GM13977 (cell line): ENCODE measurements at regions not wholly inside any gene's neighbourhood (a gene's known extent, or its start where the extent isn't known, plus 50 kb on each side); places are given as distances from the start of the nearest gene placed in this dataset.
"Not testable (repeated sequence)": the region's sequence is repeated elsewhere in the genome, so short reads cannot be mapped to it uniquely, and the experiment has no call there.

Source experiments
- DNase-seq: peaks from one replicate; pipeline ENCODE4 v3.0.0; 2012; ENCODE audit warnings: low spot score
- in situ Hi-C: fragments of 300-500 bp; cut with MboI; formaldehyde crosslinking; loops from one replicate; pipeline ENCODE4 v1.12.0; 2022; ENCODE audit warnings: low sequenced_read_pairs, low pct_unique_long_range_greater_than_20kb, mixed read lengths, inconsistent platforms; ENCODE audit not compliant: unreplicated experiment
- TF ChIP-seq, protein P1 (sequence below): IDR thresholded peaks from 2 replicates; pipeline ENCODE4 v1.5.1; 2012; ENCODE audit warnings: mild to moderate bottlenecking, control low read depth; ENCODE audit not compliant: insufficient read depth; ENCODE audit errors: extremely low read depth, missing control alignments

DNA sequence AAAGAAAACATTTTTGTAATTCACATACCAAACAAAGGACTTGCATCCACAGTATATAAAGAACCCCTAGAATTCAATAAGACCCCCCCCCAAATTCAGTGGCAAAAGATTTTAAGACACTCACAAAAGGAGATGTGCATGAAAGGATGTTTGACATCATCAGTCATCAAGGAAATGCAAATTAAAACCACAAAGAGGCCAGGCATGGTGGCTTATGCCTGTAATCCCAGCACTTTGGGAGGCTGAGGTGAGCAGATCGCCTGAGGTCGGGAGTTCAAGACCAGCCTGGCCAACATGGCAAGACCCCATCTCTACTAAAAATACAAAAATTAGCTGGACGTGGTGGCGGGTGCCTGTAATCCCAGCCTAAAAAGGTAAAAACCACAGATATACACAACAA is 61.3 kb downstream of the AIPL1 start:
- DNase-seq, in situ Hi-C loops: not testable (repeated sequence)

DNA sequence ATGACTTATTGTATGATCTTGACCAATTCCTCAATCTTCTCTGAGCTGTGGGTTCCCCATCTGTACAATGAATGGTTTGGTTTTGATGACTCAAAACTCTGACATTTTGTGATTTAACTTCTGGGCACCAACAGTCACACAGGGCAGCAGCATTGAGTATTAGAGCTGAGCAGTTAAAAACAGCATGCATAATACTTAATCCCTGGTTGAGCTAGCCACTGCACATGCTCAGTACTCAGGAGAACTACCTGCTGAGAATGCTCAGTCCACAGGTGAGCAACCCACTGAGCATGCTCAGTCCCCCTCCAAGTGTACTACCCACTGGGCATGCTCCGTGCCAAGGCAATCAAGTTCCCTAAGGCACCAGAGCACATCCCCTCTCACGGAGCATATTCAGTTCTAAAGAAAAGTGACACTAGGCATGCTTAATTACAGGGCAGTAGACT is 68.7 kb downstream of the AIPL1 start:
- DNase-seq, result no peak
- in situ Hi-C loops, result no loop called here
- TF ChIP-seq, protein P1, sequence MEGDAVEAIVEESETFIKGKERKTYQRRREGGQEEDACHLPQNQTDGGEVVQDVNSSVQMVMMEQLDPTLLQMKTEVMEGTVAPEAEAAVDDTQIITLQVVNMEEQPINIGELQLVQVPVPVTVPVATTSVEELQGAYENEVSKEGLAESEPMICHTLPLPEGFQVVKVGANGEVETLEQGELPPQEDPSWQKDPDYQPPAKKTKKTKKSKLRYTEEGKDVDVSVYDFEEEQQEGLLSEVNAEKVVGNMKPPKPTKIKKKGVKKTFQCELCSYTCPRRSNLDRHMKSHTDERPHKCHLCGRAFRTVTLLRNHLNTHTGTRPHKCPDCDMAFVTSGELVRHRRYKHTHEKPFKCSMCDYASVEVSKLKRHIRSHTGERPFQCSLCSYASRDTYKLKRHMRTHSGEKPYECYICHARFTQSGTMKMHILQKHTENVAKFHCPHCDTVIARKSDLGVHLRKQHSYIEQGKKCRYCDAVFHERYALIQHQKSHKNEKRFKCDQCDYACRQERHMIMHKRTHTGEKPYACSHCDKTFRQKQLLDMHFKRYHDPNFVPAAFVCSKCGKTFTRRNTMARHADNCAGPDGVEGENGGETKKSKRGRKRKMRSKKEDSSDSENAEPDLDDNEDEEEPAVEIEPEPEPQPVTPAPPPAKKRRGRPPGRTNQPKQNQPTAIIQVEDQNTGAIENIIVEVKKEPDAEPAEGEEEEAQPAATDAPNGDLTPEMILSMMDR, result no peak

DNA sequence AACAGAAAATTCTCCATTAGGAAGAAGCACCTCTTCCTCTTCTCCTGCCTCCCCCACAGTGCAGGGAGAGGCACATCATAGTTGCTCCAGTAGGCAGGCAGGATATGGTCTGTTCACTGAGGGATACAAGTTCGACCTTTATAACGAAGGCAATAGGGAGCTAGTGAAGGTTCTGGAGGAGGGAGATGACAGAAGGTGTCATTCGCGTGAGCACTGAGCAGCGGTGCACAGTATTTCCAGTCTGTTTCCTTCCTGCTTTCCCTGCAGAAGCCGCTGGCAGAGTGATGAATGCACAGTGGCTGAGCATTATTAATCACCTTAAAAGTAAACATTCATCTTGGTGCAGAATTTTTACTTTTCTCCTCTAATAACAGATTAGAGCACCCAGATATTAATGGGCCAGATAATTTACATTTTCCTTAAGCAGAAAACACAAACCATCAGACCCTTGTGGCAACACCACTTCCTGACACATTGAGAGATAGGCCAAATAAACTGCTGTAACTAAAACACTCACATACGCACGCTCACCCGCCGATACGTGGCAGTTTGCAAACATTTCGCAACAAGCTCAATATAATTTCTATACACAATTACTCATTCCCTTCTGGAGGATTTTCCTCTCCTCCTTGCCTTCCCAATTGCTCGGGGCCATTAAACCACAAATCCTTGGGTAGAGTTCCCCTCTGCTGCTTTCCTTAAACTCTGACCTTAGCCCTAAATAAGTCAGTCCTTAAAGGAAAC is 69.5 kb downstream of the AIPL1 start:
- no peak for DNase-seq
- TF ChIP-seq, protein P1, result no peak
- in situ Hi-C loops, result no loop called here

DNA sequence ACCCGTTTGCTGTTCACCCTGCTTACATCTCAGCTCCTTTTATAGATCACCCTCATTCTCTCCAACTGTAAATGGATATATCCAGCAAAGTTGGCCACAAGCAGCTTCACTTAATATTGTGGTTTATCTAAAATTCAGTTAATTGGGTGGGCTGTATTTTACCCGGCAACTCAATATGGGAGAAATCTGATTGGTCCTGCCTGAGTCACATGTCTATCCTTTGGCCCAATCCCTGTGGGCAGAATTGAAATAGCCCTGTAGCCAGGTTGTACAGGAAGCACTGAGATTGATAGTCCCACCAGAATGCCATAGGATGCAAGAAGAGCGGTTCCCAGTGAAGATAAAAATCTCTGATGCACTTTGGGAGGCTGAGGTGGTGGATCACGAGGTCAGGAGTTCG is 73.2 kb downstream of the AIPL1 start:
- peak; percentile 50 for DNase-seq
- TF ChIP-seq, protein P1, result no peak
- in situ Hi-C loops, result no loop called here

DNA sequence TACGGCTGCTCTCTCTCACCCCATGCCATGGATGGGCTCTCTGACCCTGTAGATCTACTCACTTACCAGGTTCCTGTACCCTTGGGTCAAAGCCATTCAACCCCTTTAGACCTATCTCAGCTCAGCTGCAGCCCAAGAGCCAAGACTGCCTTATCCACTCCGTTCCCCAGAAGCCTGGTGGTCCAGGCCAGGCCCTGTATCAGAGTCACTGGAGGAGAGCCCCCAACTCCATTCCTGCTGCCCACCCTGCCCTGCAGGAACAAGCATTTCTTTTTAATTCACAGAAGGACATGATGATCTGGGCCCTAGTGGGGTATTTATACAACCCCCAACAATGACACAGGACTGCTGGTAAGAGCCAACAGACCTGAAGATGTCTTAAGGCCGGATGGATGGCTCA is 76.8 kb downstream of the AIPL1 start:
- in situ Hi-C loops, result no loop called here
- TF ChIP-seq, protein P1, result no peak

DNA sequence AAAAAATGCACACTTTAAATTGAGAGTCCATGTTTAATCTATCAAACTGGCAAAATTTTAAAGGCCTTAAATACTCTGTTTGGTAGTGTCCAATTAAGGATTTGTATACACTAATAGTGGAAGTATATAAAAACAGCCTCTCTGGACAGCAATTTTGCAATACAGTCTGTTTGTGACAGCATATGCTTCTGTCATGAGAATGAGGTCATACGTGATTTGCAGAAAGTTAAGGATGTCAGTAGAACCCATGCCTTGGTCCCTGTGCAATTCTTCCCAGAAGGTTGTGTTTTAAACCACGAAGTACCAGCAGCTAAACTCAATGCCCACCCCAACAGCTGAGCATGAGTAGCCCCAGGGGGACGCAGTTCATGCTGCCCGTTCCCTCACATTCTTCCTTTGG is 78.4 kb downstream of the AIPL1 start:
- DNase-seq, result no peak
- in situ Hi-C loops, result no loop called here
- TF ChIP-seq, protein P1, result no peak

More for the DNA sequence above, 76.8 kb downstream of the AIPL1 start:
- no peak for DNase-seq

DNA sequence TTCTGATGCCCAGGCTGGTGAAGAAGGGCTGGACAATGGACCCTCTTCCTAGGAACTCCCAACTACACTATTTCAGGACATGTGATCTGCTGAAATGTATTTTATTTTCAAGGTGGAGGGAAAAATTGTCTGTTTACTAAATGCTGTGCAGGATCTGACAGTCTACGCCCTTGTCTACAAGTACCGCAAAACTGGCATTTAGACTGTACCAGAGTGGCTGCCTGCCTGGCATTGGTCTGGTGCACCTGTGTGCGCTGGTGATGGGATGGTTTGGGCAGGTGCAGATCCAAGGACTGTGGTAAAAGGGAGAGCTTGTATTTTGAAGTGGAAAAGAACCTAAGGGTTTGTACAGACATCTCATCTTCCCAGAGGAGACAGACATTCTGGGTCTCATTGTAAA is 79.7 kb downstream of the AIPL1 start:
- TF ChIP-seq, protein P1, result no peak
- in situ Hi-C loops, result no loop called here
- no peak for DNase-seq
